HG03442 (cell line): ENCODE measurements at regions not wholly inside any gene's neighbourhood (a gene's known extent, or its start where the extent isn't known, plus 50 kb on each side); places are given as distances from the start of the nearest gene placed in this dataset.
A peak's percentile ranks its signal among the peaks of the same experiment; 100 is the strongest.

Source experiments
- ATAC-seq: cut with Tn5 transposase; IDR thresholded peaks from one replicate; pipeline ENCODE4 v1.9.1; 2021; ENCODE audit warnings: mild to moderate bottlenecking, moderate library complexity; ENCODE audit not compliant: unreplicated experiment

DNA sequence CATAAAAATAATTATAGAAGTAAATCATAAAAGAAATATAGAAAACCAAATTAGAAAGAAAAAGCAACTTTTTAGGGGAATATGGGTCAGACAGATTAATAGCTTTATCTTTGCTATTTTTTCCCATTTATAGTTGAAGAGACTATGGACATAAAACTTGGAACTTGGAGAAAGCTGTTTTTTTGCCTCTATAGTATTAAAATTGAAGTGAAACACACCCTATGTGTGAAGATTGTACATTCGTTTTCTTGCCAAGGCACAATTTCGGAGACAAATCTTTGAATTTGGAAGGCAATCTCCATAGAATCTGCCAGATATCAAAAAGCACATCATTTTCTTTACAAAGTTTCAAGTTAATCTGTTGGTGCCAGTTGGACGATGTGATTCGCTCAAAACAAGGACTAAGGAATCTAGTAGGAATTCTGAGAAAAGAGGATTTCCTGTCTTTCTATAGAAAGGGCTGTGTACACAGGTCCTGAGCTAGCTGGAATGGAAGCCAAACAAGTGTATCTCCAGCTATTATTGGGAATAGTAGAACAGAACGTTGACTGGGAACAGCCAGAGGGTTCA is 156.3 kb downstream of the SLC7A11 start:
- ATAC-seq, result no peak

DNA sequence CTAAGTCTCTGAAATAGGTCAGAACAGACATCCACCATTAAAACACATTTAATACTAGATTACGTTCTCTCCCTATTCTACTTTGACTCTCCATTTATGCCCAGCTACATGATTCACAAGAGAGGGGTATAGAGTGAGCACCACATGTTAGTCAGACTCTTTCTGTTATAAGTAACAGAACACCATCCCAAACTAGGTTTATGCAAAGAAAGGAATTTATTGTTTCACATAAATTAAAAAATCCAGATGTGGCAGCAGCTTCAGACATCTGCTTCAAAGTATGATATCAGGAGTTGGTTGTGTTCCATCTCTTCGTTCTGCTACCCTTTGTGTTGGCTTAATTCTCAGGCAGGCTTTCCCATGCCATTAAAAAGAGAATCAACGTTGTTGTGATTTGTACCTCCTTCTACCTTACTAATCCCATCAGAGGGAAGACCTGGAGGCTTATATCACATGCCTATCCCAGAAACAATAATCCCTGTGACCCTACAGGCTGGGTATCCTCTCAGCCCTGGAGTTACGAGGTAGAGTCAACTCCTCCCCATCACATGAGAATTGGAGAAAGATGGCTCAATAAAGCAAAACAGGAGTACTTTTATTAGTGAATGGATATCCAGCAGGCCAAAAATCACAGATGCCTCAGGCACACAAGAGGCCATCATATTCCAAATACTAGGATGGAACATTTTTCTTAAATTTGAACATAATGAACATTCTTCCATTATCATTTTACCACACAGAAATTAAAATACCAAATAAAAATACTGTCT is 163.2 kb downstream of the SLC7A11 start:
- no peak for ATAC-seq

- no peak for ATAC-seq
Measured at GRCh38 chr4:138078253-138078652, 163.9 kb downstream of the SLC7A11 start.

DNA sequence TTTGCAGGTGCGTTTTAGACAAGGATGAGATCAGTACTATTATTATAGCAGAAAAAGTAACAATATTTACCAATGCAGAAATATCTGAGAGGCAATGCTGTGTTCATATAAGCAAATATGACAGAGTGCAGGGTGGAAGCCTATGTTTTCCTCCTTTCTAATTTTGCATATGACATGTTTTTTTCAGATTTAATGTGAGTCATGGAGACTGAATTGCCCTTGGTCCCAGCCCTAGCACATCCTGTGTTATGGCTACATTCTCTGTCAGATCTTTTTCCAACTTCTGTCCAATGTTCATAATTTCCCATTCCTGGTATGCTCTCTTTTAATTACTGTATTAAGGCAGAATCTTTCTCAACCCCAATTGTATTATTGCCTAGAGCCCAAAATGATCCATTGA is 165.6 kb downstream of the SLC7A11 start:
- ATAC-seq, result no peak

- ATAC-seq, result no peak
Measured at GRCh38 chr4:138070816-138071215, 171.3 kb downstream of the SLC7A11 start.

DNA sequence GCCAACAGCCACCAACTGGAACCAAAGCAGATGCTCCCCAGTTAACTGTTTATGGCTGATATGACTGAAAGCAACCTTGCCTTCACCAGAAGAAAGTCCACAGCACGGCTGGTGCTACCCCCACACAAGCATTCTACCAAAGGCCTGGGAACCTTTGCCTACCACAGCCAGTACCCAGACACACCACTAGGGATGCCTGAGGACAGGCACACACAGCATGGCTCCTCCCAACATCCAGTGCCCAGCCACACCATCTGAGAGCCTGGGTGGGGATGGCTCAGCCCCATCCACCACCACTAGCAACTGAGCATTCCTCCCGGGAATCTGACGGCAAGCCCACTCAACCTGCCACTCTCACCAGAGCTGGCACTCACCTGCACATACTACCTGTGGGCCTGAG is 178.6 kb downstream of the SLC7A11 start:
- ATAC-seq, result no peak

DNA sequence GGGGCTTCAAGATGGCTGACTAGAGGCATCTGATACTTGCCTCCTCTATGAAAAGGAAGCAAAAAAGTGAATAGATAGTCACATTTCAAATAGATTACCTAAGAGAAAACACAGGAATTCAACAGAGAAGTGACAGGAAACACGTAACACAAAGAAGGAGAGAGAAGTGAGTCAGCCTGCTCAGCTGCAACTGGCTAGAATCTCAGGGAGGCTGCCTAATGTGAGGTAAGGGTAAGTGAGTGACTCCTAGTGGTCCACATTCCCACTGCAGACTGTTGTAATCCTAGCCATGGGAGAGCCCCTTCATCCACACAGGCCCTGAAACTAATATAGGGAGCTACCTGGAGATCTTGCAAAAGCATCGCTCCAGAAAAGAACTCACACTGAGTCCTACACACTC is 179.2 kb downstream of the SLC7A11 start:
- ATAC-seq, result no peak

GRCh38 chr4:138056541-138056940 is 185.6 kb downstream of the SLC7A11 start:
- no peak for ATAC-seq

- ATAC-seq, result no peak
Measured at GRCh38 chr4:138055890-138056289, 186.3 kb downstream of the SLC7A11 start.

DNA sequence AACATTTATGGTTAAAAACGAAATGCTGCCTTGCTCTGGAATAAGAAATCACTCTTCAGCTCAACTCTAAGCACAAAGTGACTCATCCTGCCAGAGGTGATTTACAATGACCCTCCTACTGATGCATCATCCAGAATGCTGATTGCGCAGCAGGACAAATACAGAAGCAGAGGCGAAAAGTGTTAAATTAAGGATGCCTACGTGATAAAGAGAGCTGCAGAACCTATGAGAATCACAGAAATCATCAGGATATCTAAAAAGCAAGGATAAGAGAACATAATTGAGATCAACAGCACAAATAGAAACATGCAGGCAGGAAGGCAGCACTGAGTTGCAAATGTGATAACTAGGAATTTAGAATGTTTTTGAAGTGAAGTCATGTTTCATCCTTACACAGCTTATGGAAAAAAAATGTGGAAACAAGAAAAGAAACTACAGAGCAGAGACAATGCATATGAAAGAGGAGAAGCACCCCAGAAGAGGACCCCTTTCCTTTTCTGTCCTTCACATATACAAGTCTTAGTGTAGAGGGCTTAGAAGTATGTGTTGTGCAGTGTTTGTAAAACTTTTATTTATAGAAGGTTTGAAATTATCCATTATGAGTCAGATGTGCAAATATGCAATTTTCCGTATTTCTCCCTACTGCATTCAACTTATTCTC is 188.4 kb downstream of the SLC7A11 start:
- ATAC-seq, result no peak

DNA sequence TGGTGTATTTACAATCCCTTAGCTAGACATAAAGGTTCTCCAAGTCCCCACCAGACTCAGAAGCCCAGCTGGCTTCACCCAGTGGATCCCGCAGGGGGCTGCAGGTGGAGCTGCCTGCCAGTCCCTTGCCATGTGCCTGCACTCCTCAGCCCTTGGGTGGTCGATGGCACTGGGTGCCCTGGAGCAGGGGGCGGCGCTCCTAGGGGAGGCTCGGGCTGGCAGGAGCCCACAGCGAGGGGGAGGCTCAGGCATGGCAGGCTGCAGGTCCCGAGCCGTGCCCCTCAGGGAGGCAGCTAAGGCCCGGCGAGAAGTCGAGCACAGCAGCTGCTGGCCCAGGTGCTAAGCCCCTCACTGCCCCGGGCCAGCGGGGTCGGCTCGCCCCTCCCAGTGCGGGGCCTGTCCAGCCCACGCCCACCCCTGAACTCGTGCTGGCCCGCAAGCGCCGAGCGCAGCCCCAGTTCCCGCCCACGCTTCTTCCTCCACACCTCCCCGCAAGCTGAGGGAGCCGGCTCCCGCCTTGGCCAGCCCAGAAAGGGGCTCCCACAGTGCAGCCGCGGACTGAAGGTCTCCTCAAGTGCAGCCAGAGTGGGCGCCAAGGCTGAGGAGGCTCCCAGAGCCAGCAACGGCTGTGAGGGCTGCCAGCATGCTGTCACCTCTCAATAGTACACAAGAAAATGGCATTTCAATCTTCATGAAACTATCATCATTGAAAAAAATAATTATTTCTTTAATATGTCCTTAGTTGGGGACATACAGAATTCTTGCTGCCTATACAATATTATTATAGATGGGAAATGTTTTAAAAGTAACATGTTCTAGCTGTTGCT is 189.1 kb downstream of the SLC7A11 start:
- no peak for ATAC-seq

DNA sequence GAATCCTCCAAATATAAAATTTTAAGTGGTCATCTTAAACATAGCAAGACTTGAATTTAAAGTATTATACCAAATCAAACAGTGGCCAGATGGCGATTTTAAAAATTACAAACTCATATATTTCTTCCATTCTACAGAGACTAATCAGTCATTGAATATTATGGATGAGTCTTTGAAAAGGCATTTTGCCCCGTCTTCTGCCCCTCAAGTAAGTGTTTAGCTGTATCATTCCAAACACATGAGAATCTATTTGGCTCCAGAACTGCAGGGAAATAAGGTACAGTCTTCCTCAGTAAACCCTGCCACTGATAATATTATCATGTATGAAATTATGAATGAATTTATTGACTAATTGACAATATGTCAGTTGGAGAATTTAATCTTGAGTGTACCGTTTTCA is 191.0 kb downstream of the SLC7A11 start:
- ATAC-seq, result no peak

DNA sequence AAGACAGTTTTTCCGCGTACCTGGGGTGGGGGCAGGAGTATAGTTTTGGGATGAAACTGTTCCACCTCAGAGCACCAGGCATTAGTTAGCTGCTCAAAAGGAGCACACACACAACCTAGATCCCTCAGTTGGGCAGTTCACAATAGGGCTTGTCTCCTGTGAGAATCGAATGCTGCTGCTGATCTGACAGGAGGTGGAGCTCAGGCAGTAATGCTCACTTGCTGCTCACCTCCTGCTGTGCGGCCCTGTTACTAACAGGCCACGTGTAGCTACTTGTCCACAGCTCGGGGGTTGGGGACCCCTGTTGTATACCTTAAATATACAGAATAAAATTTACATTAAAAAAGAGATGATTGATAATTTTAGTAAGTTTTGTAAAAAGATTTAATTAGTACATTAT is 191.5 kb downstream of the SLC7A11 start:
- ATAC-seq, result no peak

DNA sequence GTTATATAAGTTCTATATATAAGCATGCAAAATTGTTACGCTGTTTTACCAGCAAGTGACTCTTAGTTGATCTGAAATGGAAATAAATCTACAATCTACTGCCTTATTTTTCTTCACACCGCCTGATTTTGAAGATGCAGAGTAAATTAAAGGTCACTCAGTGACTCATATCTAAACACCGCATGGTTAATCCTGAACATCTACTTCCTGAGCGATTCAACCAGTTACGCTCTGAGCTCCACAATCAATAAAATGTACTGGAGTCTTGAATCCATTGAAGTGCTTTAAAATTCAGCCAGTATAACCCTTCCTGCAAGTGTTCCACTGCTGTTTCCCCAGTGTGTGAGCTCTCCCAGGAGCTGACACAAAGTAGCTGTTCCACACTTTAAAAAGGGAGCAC is 192.8 kb downstream of the SLC7A11 start:
- ATAC-seq, result no peak

DNA sequence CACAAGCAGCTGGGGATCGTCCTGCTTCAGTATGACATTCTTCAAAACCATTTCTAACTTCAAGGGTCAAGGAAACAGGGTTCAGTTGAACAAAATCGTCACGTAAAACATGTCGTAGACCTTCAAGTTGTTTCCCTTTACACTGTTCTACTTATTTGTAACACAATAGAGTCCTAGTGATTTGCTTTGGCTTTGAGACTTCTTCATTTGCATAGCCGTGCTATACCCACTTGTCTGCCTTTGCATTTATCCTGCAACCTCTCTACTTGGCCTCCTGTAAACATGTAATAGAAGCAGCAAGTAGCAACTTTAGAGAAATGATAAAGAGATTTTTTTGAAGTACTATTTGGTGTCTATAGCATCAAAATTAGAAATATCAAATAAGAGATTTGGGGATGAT is 194.9 kb downstream of the SLC7A11 start:
- no peak for ATAC-seq

DNA sequence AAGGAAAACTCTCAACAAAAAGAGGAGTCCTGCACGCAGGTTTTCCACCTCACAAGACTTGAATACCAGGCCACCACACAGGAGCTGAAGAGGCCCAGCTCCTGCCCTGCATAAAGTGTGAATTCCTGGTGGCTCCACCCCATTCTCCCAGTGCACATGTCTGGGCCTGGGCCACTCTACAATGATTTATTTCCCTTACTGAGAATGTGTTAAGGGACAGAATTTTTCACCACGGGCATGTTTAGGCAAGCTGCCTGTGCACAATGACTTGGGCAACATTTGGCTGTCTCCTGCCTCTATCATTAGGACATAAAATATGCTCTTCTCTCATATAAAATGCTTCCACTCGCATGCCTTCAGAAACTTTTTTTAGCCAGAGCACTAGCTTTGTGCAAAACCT is 197.1 kb downstream of the SLC7A11 start:
- ATAC-seq, result no peak

DNA sequence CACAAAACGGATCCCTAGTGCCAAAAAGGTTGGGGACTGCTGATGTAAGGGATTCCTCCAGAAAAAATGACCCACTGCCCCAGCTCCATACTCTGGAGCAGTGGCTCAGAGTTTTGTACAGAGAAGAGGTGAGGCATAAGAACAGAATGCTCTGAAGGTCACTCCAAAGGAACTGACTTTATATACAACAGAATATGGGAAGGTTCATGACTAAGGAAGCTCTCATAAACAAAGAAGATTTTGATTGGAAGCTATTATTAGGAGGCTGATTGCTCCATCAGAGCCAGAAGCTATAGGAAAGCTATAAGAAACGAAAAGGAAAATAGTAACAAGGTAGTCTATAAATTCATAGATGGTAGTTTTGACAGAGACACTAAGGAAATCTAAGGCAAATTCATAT is 203.1 kb downstream of the SLC7A11 start:
- ATAC-seq, result no peak

DNA sequence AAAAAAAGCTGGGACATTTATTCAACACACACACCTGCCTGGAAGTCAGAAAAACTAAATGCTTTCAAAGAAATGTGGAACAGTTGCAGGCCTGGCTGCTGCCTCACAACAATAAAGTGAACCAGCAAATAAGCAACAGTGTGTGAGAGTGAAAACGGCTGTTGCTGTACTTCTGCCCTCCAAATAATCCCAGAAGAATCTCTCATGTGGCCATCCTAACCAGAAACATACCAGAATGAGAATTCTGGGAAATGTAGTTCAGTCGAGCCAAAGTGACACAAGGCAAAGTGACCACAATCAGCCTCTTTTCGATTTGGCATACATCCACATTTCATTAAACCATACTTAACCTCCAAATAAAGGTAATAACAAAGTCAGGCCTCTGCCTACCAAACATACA is 204.5 kb downstream of the SLC7A11 start:
- no peak for ATAC-seq

DNA sequence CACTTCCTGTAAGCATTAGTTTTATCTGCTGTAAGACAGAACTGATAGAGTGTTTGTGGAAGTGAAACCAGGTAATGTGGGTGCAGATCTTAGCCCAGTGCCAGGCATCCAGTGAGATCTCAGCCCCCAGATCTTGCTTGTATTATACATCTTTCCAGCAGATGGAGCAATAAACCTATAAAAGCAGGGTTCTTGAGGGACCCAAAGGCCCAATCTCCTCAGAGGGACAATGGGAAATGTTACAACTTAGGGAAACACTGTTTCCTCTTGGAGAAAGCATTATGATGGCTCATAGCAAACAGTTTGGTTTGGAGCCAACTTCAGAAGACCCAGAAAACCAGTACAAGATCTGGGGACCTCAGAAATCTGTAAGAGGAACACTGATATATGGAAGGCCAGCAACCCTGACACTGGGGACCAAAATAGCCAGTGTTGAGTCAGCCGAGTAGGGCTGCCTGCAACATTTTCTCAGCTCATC is 206.3 kb downstream of the SLC7A11 start:
- peak; percentile 100 for ATAC-seq

DNA sequence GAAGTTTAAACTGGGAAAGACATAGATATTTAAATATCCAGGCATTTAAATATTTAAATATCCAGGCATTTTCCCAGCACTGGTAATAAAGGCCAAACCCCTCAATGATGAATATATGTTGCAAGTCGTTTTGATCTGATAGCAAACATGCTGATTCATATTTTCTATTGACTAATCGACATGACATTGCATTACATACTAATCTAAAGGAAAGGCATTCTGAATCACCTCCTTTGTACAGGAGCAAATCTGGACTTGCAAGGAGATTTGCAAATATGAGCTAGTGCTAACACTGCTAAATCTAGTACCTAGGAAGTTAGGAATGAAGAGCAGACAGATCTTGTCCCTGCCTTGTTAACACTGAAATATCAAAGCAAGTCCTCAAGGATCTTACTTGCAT is 207.3 kb downstream of the SLC7A11 start:
- ATAC-seq, result no peak

- no peak for ATAC-seq
Measured at GRCh38 chr4:138032222-138032621, 209.9 kb downstream of the SLC7A11 start.
